HEK293 (cell line): ENCODE measurements at regions not wholly inside any gene's neighbourhood (a gene's known extent, or its start where the extent isn't known, plus 50 kb on each side); places are given as distances from the start of the nearest gene placed in this dataset.

ENCODE experiments used
- HOXA7 ChIP-seq: sonication (generic); formaldehyde crosslinking; IDR thresholded peaks from 2 replicates; pipeline ENCODE4 v1.8.1; 2022; ENCODE audit warnings: missing genetic modification reagents, borderline replicate concordance
- TRIM28 ChIP-seq: IDR thresholded peaks from 2 replicates; pipeline ENCODE4 v1.6.1; 2011; ENCODE audit warnings: low read length, control low read depth, borderline replicate concordance
- ZBTB7A ChIP-seq: fragments of 450-650 bp; formaldehyde crosslinking; IDR thresholded peaks from 2 replicates; pipeline ENCODE4 v1.5.1; 2016; ENCODE audit warnings: low read depth, missing biosample characterization, missing genetic modification characterization
- ZFP37 ChIP-seq: fragments of 450-650 bp; formaldehyde crosslinking; IDR thresholded peaks from 2 replicates; pipeline ENCODE4 v1.5.1; 2016; ENCODE audit warnings: missing biosample characterization, missing genetic modification characterization
- ZNF174 ChIP-seq: fragments of 450-650 bp; formaldehyde crosslinking; IDR thresholded peaks from 2 replicates; pipeline ENCODE4 v1.5.0; 2017; ENCODE audit warnings: missing biosample characterization, mild to moderate bottlenecking, missing genetic modification characterization
- ZNF48 ChIP-seq: fragments of 450-650 bp; formaldehyde crosslinking; IDR thresholded peaks from 2 replicates; pipeline ENCODE4 v1.5.1; 2016; ENCODE audit warnings: missing biosample characterization, missing genetic modification characterization
- ZNF558 ChIP-seq: fragments of 450-650 bp; formaldehyde crosslinking; IDR thresholded peaks from 2 replicates; pipeline ENCODE4 v1.5.1; 2016; ENCODE audit warnings: missing biosample characterization, missing genetic modification characterization
- ZNF639 ChIP-seq: fragments of 450-650 bp; formaldehyde crosslinking; IDR thresholded peaks from 2 replicates; pipeline ENCODE4 v1.5.1; 2016; ENCODE audit warnings: missing biosample characterization, missing genetic modification characterization
- ZNF791 ChIP-seq: fragments of 450-650 bp; formaldehyde crosslinking; IDR thresholded peaks from 2 replicates; pipeline ENCODE4 v1.5.1; 2016; ENCODE audit warnings: missing biosample characterization, missing genetic modification characterization
- TF ChIP-seq, protein P1 (sequence below): fragments of 450-650 bp; formaldehyde crosslinking; IDR thresholded peaks from 2 replicates; pipeline ENCODE4 v1.5.1; 2016; ENCODE audit warnings: missing biosample characterization, missing genetic modification characterization
- TF ChIP-seq, protein P2 (sequence below): fragments of 450-650 bp; formaldehyde crosslinking; IDR thresholded peaks from 2 replicates; pipeline ENCODE4 v1.5.1; 2016; ENCODE audit warnings: missing biosample characterization, missing genetic modification characterization

DNA sequence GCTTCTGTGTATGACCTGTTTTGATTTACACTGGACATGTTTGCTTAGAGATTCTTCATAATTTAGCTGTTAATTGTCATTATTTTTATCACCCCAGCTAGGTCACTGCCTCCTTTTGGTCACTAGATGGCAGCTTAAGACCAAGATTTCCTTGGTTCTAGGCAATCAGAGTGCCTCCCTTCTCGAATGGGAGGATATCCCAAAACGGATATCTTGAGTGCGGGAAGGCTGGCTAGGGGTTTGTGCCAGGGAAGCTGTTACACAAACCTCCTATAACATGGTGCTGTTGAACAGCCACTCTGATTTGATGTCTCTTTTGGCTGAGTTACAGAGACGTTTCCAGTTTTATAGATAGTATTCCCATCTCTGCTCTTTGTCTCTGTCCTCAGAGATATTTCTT is 283.5 kb downstream of the S1PR1 start:
- TF ChIP-seq, protein P1, sequence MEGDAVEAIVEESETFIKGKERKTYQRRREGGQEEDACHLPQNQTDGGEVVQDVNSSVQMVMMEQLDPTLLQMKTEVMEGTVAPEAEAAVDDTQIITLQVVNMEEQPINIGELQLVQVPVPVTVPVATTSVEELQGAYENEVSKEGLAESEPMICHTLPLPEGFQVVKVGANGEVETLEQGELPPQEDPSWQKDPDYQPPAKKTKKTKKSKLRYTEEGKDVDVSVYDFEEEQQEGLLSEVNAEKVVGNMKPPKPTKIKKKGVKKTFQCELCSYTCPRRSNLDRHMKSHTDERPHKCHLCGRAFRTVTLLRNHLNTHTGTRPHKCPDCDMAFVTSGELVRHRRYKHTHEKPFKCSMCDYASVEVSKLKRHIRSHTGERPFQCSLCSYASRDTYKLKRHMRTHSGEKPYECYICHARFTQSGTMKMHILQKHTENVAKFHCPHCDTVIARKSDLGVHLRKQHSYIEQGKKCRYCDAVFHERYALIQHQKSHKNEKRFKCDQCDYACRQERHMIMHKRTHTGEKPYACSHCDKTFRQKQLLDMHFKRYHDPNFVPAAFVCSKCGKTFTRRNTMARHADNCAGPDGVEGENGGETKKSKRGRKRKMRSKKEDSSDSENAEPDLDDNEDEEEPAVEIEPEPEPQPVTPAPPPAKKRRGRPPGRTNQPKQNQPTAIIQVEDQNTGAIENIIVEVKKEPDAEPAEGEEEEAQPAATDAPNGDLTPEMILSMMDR, result 0 out of 2 replicates have a peak, but pooled peaks have one; percentile 36
- TF ChIP-seq ZNF639 (no peak), TRIM28 (no peak), ZFP37 (tag by site-specific recombination) (no peak), ZBTB7A (tag by site-specific recombination) (no peak), ZNF791 (tag by site-specific recombination) (no peak), ZNF48 (tag by site-specific recombination) (no peak), ZNF174 (tag by site-specific recombination) (no peak), ZNF558 (tag by site-specific recombination) (no peak), HOXA7 (CRISPR knock-in tag) (no peak)
- TF ChIP-seq, protein P2, sequence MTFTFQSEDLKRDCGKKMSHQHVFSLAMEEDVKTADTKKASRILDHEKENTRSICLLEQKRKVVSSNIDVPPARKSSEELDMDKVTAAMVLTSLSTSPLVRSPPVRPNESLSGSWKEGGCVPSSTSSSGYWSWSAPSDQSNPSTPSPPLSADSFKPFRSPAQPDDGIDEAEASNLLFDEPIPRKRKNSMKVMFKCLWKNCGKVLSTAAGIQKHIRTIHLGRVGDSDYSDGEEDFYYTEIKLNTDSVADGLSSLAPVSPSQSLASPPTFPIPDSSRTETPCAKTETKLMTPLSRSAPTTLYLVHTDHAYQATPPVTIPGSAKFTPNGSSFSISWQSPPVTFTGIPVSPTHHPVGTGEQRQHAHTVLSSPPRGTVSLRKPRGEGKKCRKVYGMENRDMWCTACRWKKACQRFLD (tag by site-specific recombination), result no peak
